ENCODE measurements at regions not wholly inside any gene's neighbourhood (a gene's known extent, or its start where the extent isn't known, plus 50 kb on each side); places are given as distances from the start of the nearest gene placed in this dataset.
"Not testable (repeated sequence)": the region's sequence is repeated elsewhere in the genome, so short reads cannot be mapped to it uniquely, and the experiment has no call there.

DNA sequence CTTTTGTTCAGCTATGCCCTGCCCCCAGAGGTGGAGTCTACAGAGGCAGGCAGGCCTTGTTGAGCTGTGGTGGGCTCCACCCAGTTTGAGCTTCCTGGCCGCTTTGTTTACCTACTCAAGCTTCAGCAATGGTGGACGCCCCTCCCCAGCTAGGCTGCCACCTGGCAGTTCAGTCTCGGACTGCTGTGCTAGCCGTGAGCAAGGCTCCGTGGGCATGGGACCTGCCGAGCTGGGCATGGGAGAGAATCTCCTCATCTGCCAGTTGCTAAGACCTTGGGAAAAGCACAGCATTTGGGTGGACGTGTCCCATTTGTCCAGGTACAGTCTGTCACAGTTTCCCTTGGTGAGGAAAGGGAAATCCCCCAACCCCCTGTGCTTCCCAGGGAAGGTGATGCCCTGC, 270.0 kb upstream of the TCERG1L start:
- not testable (repeated sequence) for TF ChIP-seq BCL6 (CRISPR knock-in tag; IDR thresholded peaks at IDR 0.05); HNRNPL (IDR thresholded peaks at IDR 0.05; ENCODE audit: low read depth, low read length); ZFYVE20 (CRISPR knock-in tag; IDR thresholded peaks at IDR 0.05; ENCODE audit: borderline replicate concordance, low read depth); RFX3 (CRISPR knock-in tag; IDR thresholded peaks at IDR 0.05)
- TF ChIP-seq, protein P1, sequence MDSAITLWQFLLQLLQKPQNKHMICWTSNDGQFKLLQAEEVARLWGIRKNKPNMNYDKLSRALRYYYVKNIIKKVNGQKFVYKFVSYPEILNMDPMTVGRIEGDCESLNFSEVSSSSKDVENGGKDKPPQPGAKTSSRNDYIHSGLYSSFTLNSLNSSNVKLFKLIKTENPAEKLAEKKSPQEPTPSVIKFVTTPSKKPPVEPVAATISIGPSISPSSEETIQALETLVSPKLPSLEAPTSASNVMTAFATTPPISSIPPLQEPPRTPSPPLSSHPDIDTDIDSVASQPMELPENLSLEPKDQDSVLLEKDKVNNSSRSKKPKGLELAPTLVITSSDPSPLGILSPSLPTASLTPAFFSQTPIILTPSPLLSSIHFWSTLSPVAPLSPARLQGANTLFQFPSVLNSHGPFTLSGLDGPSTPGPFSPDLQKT (CRISPR knock-in tag; IDR thresholded peaks at IDR 0.05; ENCODE audit: borderline replicate concordance): not testable (repeated sequence)
- TF ChIP-seq, protein P2, sequence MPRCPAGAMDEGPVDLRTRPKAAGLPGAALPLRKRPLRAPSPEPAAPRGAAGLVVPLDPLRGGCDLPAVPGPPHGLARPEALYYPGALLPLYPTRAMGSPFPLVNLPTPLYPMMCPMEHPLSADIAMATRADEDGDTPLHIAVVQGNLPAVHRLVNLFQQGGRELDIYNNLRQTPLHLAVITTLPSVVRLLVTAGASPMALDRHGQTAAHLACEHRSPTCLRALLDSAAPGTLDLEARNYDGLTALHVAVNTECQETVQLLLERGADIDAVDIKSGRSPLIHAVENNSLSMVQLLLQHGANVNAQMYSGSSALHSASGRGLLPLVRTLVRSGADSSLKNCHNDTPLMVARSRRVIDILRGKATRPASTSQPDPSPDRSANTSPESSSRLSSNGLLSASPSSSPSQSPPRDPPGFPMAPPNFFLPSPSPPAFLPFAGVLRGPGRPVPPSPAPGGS (CRISPR knock-in tag; IDR thresholded peaks at IDR 0.05): not testable (repeated sequence)
